Loucy (cell line): ENCODE measurements at regions not wholly inside any gene's neighbourhood (a gene's known extent, or its start where the extent isn't known, plus 50 kb on each side); places are given as distances from the start of the nearest gene placed in this dataset.
"Not testable (repeated sequence)": the region's sequence is repeated elsewhere in the genome, so short reads cannot be mapped to it uniquely, and the experiment has no call there.

Source experiments
- CTCF ChIP-seq: fragments of 200-600 bp; sonication (generic); conservative IDR thresholded peaks from 2 replicates; pipeline ENCODE4 v1.5.1; 2014; ENCODE audit warnings: mild to moderate bottlenecking, antibody characterized with exemption, low read length
- EZH2phosphoT487 ChIP-seq: fragments of 200-600 bp; IDR thresholded peaks from 2 replicates; pipeline ENCODE4 v1.6.1; 2018; ENCODE audit warnings: antibody characterized with exemption, mild to moderate bottlenecking, moderate library complexity, borderline replicate concordance

GRCh38 chr5:128735656-128736055 lies 197.6 kb upstream of the FBN2 start:
- TF ChIP-seq CTCF, EZH2phosphoT487: not testable (repeated sequence)
